HEK293T (cell line): ENCODE measurements at regions not wholly inside any gene's neighbourhood (a gene's known extent, or its start where the extent isn't known, plus 50 kb on each side); places are given as distances from the start of the nearest gene placed in this dataset.
"Not testable (repeated sequence)": the region's sequence is repeated elsewhere in the genome, so short reads cannot be mapped to it uniquely, and the experiment has no call there.

Experiments used
- CTCF ChIA-PET: fragments of 350-600 bp; formaldehyde crosslinking; extraction: SDS; loops from one replicate; lab custom pipeline; 2021; ENCODE audit warnings: antibody characterized with exemption, inconsistent platforms; lab: Yijun Ruan, JAX
- POLR2A ChIA-PET: fragments of 350-600 bp; formaldehyde crosslinking; extraction: SDS; loops from one replicate; lab custom pipeline; 2020; ENCODE audit warnings: antibody characterized with exemption, inconsistent platforms; lab: Yijun Ruan, JAX
- DNase-seq: peaks from one replicate; pipeline ENCODE4 v3.0.0; 2012; ENCODE audit warnings: mixed read lengths; ENCODE audit errors: extremely low spot score

GRCh38 chr16:21367733-21368421, 89.8 kb upstream of the CRYM start:
- DNase-seq, CTCF ChIA-PET, POLR2A ChIA-PET: not testable (repeated sequence)

GRCh38 chr16:21366998-21367397, 88.9 kb upstream of the CRYM start:
- POLR2A ChIA-PET, CTCF ChIA-PET, DNase-seq: not testable (repeated sequence)

GRCh38 chr16:21365541-21365940, 87.5 kb upstream of the CRYM start:
- CTCF ChIA-PET, DNase-seq, POLR2A ChIA-PET: not testable (repeated sequence)

GRCh38 chr16:21363550-21364223, 85.6 kb upstream of the CRYM start:
- not testable (repeated sequence) for DNase-seq

GRCh38 chr16:21361612-21362227, 83.6 kb upstream of the CRYM start:
- CTCF ChIA-PET, POLR2A ChIA-PET, DNase-seq: not testable (repeated sequence)

More at GRCh38 chr16:21363550-21364223, 85.6 kb upstream of the CRYM start:
- POLR2A ChIA-PET, CTCF ChIA-PET: not testable (repeated sequence)

GRCh38 chr16:21361045-21361444, 83.0 kb upstream of the CRYM start:
- POLR2A ChIA-PET, result not testable (repeated sequence)

GRCh38 chr16:21359513-21359912, 81.4 kb upstream of the CRYM start:
- POLR2A ChIA-PET, CTCF ChIA-PET, DNase-seq: not testable (repeated sequence)

More at GRCh38 chr16:21361045-21361444, 83.0 kb upstream of the CRYM start:
- CTCF ChIA-PET, DNase-seq: not testable (repeated sequence)

- POLR2A ChIA-PET, CTCF ChIA-PET, DNase-seq: not testable (repeated sequence)
Observed at GRCh38 chr16:21358261-21358795, 80.2 kb upstream of the CRYM start.

GRCh38 chr16:21356308-21356707, 78.2 kb upstream of the CRYM start:
- POLR2A ChIA-PET, DNase-seq, CTCF ChIA-PET: not testable (repeated sequence)

- DNase-seq, CTCF ChIA-PET, POLR2A ChIA-PET: not testable (repeated sequence)
Observed at GRCh38 chr16:21351433-21351832, 73.3 kb upstream of the CRYM start.

- DNase-seq, CTCF ChIA-PET, POLR2A ChIA-PET: not testable (repeated sequence)
Observed at GRCh38 chr16:21350851-21351250, 72.8 kb upstream of the CRYM start.

- DNase-seq, CTCF ChIA-PET, POLR2A ChIA-PET: not testable (repeated sequence)
Observed at GRCh38 chr16:21349336-21349735, 71.2 kb upstream of the CRYM start.

GRCh38 chr16:21348815-21349214, 70.7 kb upstream of the CRYM start:
- DNase-seq, CTCF ChIA-PET, POLR2A ChIA-PET: not testable (repeated sequence)

- CTCF ChIA-PET, POLR2A ChIA-PET, DNase-seq: not testable (repeated sequence)
Observed at GRCh38 chr16:21347538-21347937, 69.4 kb upstream of the CRYM start.

- POLR2A ChIA-PET, CTCF ChIA-PET: not testable (repeated sequence)
Observed at GRCh38 chr16:21346756-21347491, 68.8 kb upstream of the CRYM start.

GRCh38 chr16:21344361-21344912, 66.3 kb upstream of the CRYM start:
- CTCF ChIA-PET, POLR2A ChIA-PET, DNase-seq: not testable (repeated sequence)

More at GRCh38 chr16:21346756-21347491, 68.8 kb upstream of the CRYM start:
- not testable (repeated sequence) for DNase-seq
